HEK293T (cell line): ENCODE measurements at regions not wholly inside any gene's neighbourhood (a gene's known extent, or its start where the extent isn't known, plus 50 kb on each side); places are given as distances from the start of the nearest gene placed in this dataset.

ENCODE experiments used
- BHLHE40 ChIP-seq: fragments of 450-650 bp; IDR thresholded peaks from 2 replicates; pipeline ENCODE4 v1.6.1; 2016; ENCODE audit warnings: mild to moderate bottlenecking, moderate library complexity, borderline replicate concordance
- HDGF ChIP-seq: fragments of 450-650 bp; IDR thresholded peaks from 2 replicates; pipeline ENCODE4 v1.6.1; 2017; ENCODE audit warnings: antibody characterized with exemption, borderline replicate concordance

GRCh38 chr4:181475781-181476507 is 767.3 kb upstream of the TENM3 start:
- TF ChIP-seq BHLHE40 (no peak), HDGF (no peak)
